ENCODE measurements at regions not wholly inside any gene's neighbourhood (a gene's known extent, or its start where the extent isn't known, plus 50 kb on each side); places are given as distances from the start of the nearest gene placed in this dataset.
"Not testable (repeated sequence)": the region's sequence is repeated elsewhere in the genome, so short reads cannot be mapped to it uniquely, and the experiment has no call there.

DNA sequence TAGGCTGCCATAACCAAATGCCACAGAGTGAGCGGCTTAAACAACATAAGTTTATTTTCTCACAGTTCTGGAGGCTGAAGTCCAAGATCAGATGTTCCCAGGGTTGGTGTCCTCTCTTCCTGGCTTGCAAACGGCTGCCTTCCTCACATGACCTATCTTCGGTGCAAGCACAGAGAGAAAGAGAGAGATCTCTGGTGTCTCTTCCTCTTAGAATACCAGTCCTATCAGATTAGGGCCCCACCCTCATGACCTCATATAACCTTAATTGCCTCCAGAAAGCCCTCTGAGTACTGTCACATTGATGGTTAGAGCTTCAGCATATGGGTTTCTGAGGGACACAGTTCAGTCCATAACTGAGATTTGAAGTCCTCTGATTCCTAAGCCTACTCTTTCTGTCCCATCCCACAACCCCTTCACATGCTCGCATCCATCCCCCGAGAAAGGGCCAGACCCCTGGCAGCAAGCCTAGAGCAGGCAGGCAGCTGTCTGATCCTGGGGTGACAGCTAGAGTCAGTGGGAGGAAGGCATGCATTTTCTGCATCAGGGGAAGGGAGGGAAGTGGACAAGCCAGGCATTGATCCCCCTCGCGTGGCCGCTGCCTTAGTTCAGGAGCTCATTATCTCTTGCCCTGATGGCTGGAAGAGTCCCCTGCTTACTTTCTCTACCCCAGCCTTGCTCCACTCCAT, 114.1 kb downstream of the FAR1 start:
- Histone ChIP-seq H3K27me3 (replicated peaks; ENCODE audit: insufficient read depth) (no peaks in the 10 kb centered on the region), H3K36me3 (no peaks in the 10 kb centered on the region), H3K9me3 (no peaks in the 10 kb centered on the region), H3K27ac (no peak overlapping the region), H3K4me3 (no peak overlapping the region), H3K4me1 (replicated peaks) (no peaks in the 10 kb centered on the region)
- DNase-seq (ENCODE audit: low spot score): no peak
- WGBS: 68% methylated on average over 8 of the region's 8 CpGs
- intact Hi-C loops (cut with DNase I): no loop called here
- TF ChIP-seq, protein P1, sequence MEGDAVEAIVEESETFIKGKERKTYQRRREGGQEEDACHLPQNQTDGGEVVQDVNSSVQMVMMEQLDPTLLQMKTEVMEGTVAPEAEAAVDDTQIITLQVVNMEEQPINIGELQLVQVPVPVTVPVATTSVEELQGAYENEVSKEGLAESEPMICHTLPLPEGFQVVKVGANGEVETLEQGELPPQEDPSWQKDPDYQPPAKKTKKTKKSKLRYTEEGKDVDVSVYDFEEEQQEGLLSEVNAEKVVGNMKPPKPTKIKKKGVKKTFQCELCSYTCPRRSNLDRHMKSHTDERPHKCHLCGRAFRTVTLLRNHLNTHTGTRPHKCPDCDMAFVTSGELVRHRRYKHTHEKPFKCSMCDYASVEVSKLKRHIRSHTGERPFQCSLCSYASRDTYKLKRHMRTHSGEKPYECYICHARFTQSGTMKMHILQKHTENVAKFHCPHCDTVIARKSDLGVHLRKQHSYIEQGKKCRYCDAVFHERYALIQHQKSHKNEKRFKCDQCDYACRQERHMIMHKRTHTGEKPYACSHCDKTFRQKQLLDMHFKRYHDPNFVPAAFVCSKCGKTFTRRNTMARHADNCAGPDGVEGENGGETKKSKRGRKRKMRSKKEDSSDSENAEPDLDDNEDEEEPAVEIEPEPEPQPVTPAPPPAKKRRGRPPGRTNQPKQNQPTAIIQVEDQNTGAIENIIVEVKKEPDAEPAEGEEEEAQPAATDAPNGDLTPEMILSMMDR (IDR thresholded peaks at IDR 0.05): no peak
- TF ChIP-seq POLR2A (IDR thresholded peaks at IDR 0.05) (no peak), POLR2AphosphoS5 (IDR thresholded peaks at IDR 0.05) (no peak)

DNA sequence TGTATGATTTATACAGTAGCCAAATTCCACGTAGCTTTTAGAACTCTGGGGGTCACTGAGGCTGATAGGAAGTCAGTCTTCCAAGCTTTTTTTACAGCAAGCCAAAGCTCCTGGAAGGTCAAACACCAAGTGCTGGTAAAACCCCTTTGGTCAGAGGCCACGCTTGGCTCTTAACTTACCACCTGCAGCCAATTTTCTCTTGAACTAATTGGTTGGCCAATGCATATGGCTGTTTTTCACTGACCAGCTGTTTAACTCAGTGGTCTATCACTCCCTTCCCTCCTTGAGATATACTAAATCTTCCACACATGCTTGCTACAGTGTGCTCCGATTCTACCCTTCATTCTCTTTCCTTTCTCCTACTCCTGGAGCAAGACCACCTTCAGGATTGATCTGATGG, 116.0 kb downstream of the FAR1 start:
- intact Hi-C loops (cut with DNase I): no loop called here
- 88% methylated on average over 3 of the region's 3 CpGs for WGBS

DNA sequence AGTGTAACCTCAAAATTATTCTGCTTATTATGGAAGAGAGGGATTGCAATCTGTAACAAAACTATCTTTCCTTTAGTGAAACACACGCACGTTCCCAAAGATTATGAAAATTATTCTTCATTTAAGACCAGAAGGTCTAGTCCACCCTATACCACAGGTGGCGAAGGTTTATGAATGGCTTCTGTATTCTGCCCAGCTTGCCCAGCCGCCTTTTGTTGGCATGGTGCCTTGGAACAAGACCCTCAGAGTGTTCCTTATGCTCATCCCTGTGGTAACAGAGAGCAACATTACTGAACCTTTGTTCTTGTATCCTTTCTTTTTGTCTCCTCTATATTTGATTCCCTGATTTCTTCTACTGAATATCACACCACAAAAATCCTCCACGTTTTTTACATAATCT, 116.4 kb downstream of the FAR1 start:
- H3K27ac ChIP-seq: no peak overlapping the region
- TF ChIP-seq POLR2A (IDR thresholded peaks at IDR 0.05) (no peak), POLR2AphosphoS5 (IDR thresholded peaks at IDR 0.05) (no peak)
- TF ChIP-seq, protein P1 (IDR thresholded peaks at IDR 0.05): no peak
- no peaks in the 10 kb centered on the region for H3K4me1 ChIP-seq (replicated peaks)
- intact Hi-C loops (cut with DNase I): no loop called here
- H3K36me3 ChIP-seq: no peaks in the 10 kb centered on the region
- no peaks in the 10 kb centered on the region for H3K9me3 ChIP-seq
- no peak overlapping the region for H3K4me3 ChIP-seq
- H3K27me3 ChIP-seq (replicated peaks; ENCODE audit: insufficient read depth): no peaks in the 10 kb centered on the region
- 65% methylated on average over 5 of the region's 5 CpGs for WGBS
- DNase-seq (ENCODE audit: low spot score): peak; percentile 56

More for the DNA sequence above, 116.0 kb downstream of the FAR1 start:
- no peaks in the 10 kb centered on the region for H3K27me3 ChIP-seq (replicated peaks; ENCODE audit: insufficient read depth)
- H3K4me1 ChIP-seq (replicated peaks): no peaks in the 10 kb centered on the region
- no peak overlapping the region for H3K27ac ChIP-seq
- no peak overlapping the region for H3K4me3 ChIP-seq
- H3K9me3 ChIP-seq: no peaks in the 10 kb centered on the region
- TF ChIP-seq POLR2A (IDR thresholded peaks at IDR 0.05) (no peak), POLR2AphosphoS5 (IDR thresholded peaks at IDR 0.05) (no peak)
- TF ChIP-seq, protein P1 (IDR thresholded peaks at IDR 0.05): no peak
- H3K36me3 ChIP-seq: no peaks in the 10 kb centered on the region
- DNase-seq (ENCODE audit: low spot score): no peak

DNA sequence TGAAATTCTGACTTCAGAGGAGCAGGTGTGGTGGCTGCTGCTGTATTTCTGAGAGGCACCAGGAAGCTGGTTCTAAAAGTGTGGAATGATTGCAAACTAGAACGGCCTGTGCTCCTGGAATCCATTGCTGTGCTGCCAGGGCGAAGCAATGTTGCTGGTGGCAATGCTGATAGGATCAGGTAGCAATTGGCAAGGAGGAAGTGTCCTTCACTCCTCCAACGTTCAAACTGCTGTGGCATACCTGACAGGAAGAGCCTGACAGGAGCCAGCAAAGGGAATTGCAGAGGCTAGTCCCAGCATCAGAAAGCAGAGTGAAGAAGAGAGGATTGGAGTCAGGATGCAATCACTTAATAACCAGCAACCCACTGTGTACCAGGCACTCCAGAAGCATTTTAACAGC, 118.2 kb downstream of the FAR1 start:
- H3K36me3 ChIP-seq: no peaks in the 10 kb centered on the region
- WGBS: 21% methylated on average over 3 of the region's 3 CpGs
- H3K27me3 ChIP-seq (replicated peaks; ENCODE audit: insufficient read depth): no peaks in the 10 kb centered on the region
- DNase-seq (ENCODE audit: low spot score): peak; percentile 15
- no peak overlapping the region for H3K4me3 ChIP-seq
- H3K4me1 ChIP-seq (replicated peaks): no peaks in the 10 kb centered on the region
- no peaks in the 10 kb centered on the region for H3K9me3 ChIP-seq
- H3K27ac ChIP-seq: no peak overlapping the region
- TF ChIP-seq POLR2AphosphoS5 (IDR thresholded peaks at IDR 0.05) (no peak), POLR2A (IDR thresholded peaks at IDR 0.05) (no peak)
- TF ChIP-seq, protein P1 (IDR thresholded peaks at IDR 0.05): no peak
- intact Hi-C loops (cut with DNase I): no loop called here

DNA sequence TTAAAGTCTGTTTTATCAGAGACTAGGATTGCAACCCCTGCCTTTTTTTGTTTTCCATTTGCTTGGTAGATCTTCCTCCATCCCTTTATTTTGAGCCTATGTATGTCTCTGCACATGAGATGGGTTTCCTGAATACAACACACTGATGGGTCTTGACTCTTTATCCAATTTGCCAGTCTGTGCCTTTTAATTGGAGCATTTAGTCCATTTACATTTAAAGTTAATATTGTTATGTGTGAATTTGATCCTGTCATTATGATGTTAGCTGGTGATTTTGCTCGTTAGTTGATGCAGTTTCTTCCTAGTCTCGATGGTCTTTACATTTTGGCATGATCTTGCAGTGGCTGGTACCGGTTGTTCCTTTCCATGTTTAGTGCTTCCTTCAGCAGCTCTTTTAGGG, 129.1 kb downstream of the FAR1 start:
- H3K9me3 ChIP-seq; H3K4me3 ChIP-seq; H3K27ac ChIP-seq; H3K27me3 ChIP-seq (replicated peaks; ENCODE audit: insufficient read depth); H3K36me3 ChIP-seq; DNase-seq (ENCODE audit: low spot score); H3K4me1 ChIP-seq (replicated peaks); intact Hi-C loops (cut with DNase I): not testable (repeated sequence)
- WGBS: 98% methylated on average over 3 of the region's 3 CpGs

All from prostate gland (tissue), 2 donors.